HL-60 (cell line): ENCODE measurements at regions not wholly inside any gene's neighbourhood (a gene's known extent, or its start where the extent isn't known, plus 50 kb on each side); places are given as distances from the start of the nearest gene placed in this dataset.

Experiments used
- CTCF ChIP-seq: IDR thresholded peaks from one replicate; pipeline ENCODE4 v1.5.1; 2011; ENCODE audit warnings: low read length, control low read depth, inconsistent platforms; ENCODE audit not compliant: insufficient read depth
- GABPA ChIP-seq: IDR thresholded peaks from 2 replicates; pipeline ENCODE4 v1.6.1; 2012; ENCODE audit warnings: low read depth
- REST ChIP-seq: IDR thresholded peaks from 2 replicates; pipeline ENCODE4 v1.6.1; 2012; ENCODE audit warnings: low read depth; ENCODE audit not compliant: insufficient replicate concordance
- SPI1 ChIP-seq: IDR thresholded peaks from 2 replicates; pipeline ENCODE4 v1.6.1; 2012; ENCODE audit warnings: low read depth, mild to moderate bottlenecking, borderline replicate concordance

GRCh38 chr6:151155095-151155494, 84.7 kb upstream of the AKAP12 start:
- TF ChIP-seq CTCF (no peak), GABPA (no peak), SPI1 (no peak), REST (no peak)
